HEK293 (cell line): ENCODE measurements at regions not wholly inside any gene's neighbourhood (a gene's known extent, or its start where the extent isn't known, plus 50 kb on each side); places are given as distances from the start of the nearest gene placed in this dataset.

Experiments
- CTCF ChIA-PET: fragments of 350-600 bp; formaldehyde crosslinking; extraction: SDS; loops from one replicate; lab custom pipeline; 2021; ENCODE audit warnings: antibody characterized with exemption; lab: Yijun Ruan, JAX
- POLR2A ChIA-PET: fragments of 300-600 bp; formaldehyde crosslinking; extraction: SDS; loops from one replicate; lab custom pipeline; 2020; ENCODE audit warnings: antibody characterized with exemption, inconsistent platforms; lab: Yijun Ruan, JAX
- H3K27ac ChIP-seq: fragments of 200-500 bp; sonication (Bioruptor generic); 2 replicates; pipeline ENCODE4 v1.5.1; 2014; ENCODE audit warnings: low read depth, low read length, control low read depth, inconsistent platforms; ENCODE audit errors: extremely low read depth
- H3K36me3 ChIP-seq, 2 experiments: fragments of 200-500 bp in 1 of 2; sonication (Bioruptor generic) in 1 of 2; 1 replicate in 1 of 2; 2 replicates in 1 of 2; pipeline ENCODE4 v1.5.1; 2014 to 2017; ENCODE audit warnings: inconsistent platforms in 2 of 2, low read length in 2 of 2; ENCODE audit not compliant: control insufficient read depth in 2 of 2, insufficient read depth in 1 of 2
- H3K4me1 ChIP-seq: fragments of 200-500 bp; sonication (Bioruptor generic); 2 replicates; pipeline ENCODE4 v1.5.1; 2014; ENCODE audit warnings: mild to moderate bottlenecking, low read length, inconsistent platforms; ENCODE audit not compliant: control insufficient read depth, insufficient read depth
- H3K4me3 ChIP-seq: 2 replicates; pipeline ENCODE4 v1.5.1; 2011; ENCODE audit warnings: low read depth, mild to moderate bottlenecking, control low read depth, low read length, moderate library complexity
- H3K9me3 ChIP-seq: fragments of 200-500 bp; sonication (Bioruptor generic); 2 replicates; pipeline ENCODE4 v1.5.1; 2014; ENCODE audit warnings: low read depth, low read length, inconsistent platforms; ENCODE audit not compliant: control insufficient read depth, insufficient read depth
- GLI2 ChIP-seq: fragments of 450-650 bp; formaldehyde crosslinking; IDR thresholded peaks from 2 replicates; pipeline ENCODE4; 2017; ENCODE audit warnings: missing biosample characterization, missing genetic modification characterization, low read depth, borderline replicate concordance
- KLF16 ChIP-seq: fragments of 450-650 bp; formaldehyde crosslinking; IDR thresholded peaks from 2 replicates; pipeline ENCODE4 v1.5.1; 2017; ENCODE audit warnings: missing biosample characterization, missing genetic modification characterization
- KLF9 ChIP-seq: fragments of 450-650 bp; formaldehyde crosslinking; IDR thresholded peaks from 2 replicates; pipeline ENCODE4 v1.5.1; 2016; ENCODE audit warnings: missing biosample characterization, missing genetic modification characterization, low read depth
- RBAK ChIP-seq: fragments of 450-650 bp; formaldehyde crosslinking; IDR thresholded peaks from 2 replicates; pipeline ENCODE4 v1.5.1; 2016; ENCODE audit warnings: missing biosample characterization, missing genetic modification characterization
- SETDB1 ChIP-seq: IDR thresholded peaks from one replicate; pipeline ENCODE4 v1.6.1; 2017; ENCODE audit warnings: mild to moderate bottlenecking, low read length, moderate library complexity, mixed read lengths; ENCODE audit not compliant: insufficient read length
- SP2 ChIP-seq: fragments of 450-650 bp; formaldehyde crosslinking; IDR thresholded peaks from 2 replicates; pipeline ENCODE4 v1.5.1; 2016; ENCODE audit warnings: missing biosample characterization, missing genetic modification characterization
- SP3 ChIP-seq: fragments of 450-650 bp; formaldehyde crosslinking; IDR thresholded peaks from 2 replicates; pipeline ENCODE4 v1.5.1; 2016; ENCODE audit warnings: missing biosample characterization, missing genetic modification characterization
- YY1 ChIP-seq: fragments of 450-650 bp; formaldehyde crosslinking; IDR thresholded peaks from 2 replicates; pipeline ENCODE4 v1.5.1; 2018; ENCODE audit warnings: missing biosample characterization, missing genetic modification characterization
- ZBTB1 ChIP-seq: fragments of 450-650 bp; formaldehyde crosslinking; IDR thresholded peaks from 2 replicates; pipeline ENCODE4 v1.5.1; 2016; ENCODE audit warnings: missing biosample characterization, missing genetic modification characterization
- ZBTB17 ChIP-seq: fragments of 450-650 bp; formaldehyde crosslinking; IDR thresholded peaks from 2 replicates; pipeline ENCODE4 v1.5.1; 2016; ENCODE audit warnings: missing biosample characterization, missing genetic modification characterization
- ZBTB48 ChIP-seq: fragments of 450-650 bp; formaldehyde crosslinking; IDR thresholded peaks from 2 replicates; pipeline ENCODE4 v1.5.1; 2016; ENCODE audit warnings: missing biosample characterization, missing genetic modification characterization
- ZFP41 ChIP-seq: fragments of 450-650 bp; formaldehyde crosslinking; IDR thresholded peaks from 2 replicates; pipeline ENCODE4 v1.5.1; 2016; ENCODE audit warnings: missing biosample characterization, missing genetic modification characterization, borderline replicate concordance
- ZNF112 ChIP-seq: fragments of 450-650 bp; formaldehyde crosslinking; IDR thresholded peaks from 2 replicates; pipeline ENCODE4 v1.5.0; 2017; ENCODE audit warnings: missing biosample characterization, missing genetic modification characterization
- ZNF138 ChIP-seq: fragments of 450-650 bp; formaldehyde crosslinking; IDR thresholded peaks from 2 replicates; pipeline ENCODE4 v1.5.1; 2016; ENCODE audit warnings: missing biosample characterization, missing genetic modification characterization, borderline replicate concordance
- ZNF140 ChIP-seq: fragments of 450-650 bp; formaldehyde crosslinking; IDR thresholded peaks from 2 replicates; pipeline ENCODE4 v1.5.1; 2016; ENCODE audit warnings: missing biosample characterization, missing genetic modification characterization
- ZNF157 ChIP-seq: fragments of 450-650 bp; formaldehyde crosslinking; IDR thresholded peaks from 2 replicates; pipeline ENCODE4 v1.5.1; 2016; ENCODE audit warnings: missing biosample characterization, missing genetic modification characterization
- ZNF18 ChIP-seq: fragments of 450-650 bp; formaldehyde crosslinking; IDR thresholded peaks from 2 replicates; pipeline ENCODE4 v1.5.1; 2016; ENCODE audit warnings: missing biosample characterization, missing genetic modification characterization
- ZNF202 ChIP-seq: fragments of 450-650 bp; formaldehyde crosslinking; IDR thresholded peaks from 2 replicates; pipeline ENCODE4 v1.5.1; 2016; ENCODE audit warnings: missing biosample characterization, missing genetic modification characterization, borderline replicate concordance
- ZNF239 ChIP-seq: fragments of 450-650 bp; formaldehyde crosslinking; IDR thresholded peaks from 2 replicates; pipeline ENCODE4 v1.5.1; 2016; ENCODE audit warnings: missing biosample characterization, missing genetic modification characterization
- ZNF24 ChIP-seq: fragments of 450-650 bp; formaldehyde crosslinking; IDR thresholded peaks from 2 replicates; pipeline ENCODE4 v1.5.1; 2016; ENCODE audit warnings: missing biosample characterization, missing genetic modification characterization
- ZNF266 ChIP-seq: fragments of 450-650 bp; formaldehyde crosslinking; IDR thresholded peaks from 2 replicates; pipeline ENCODE4 v1.5.1; 2016; ENCODE audit warnings: missing biosample characterization, missing genetic modification characterization, low read depth
- ZNF324 ChIP-seq: fragments of 450-650 bp; formaldehyde crosslinking; IDR thresholded peaks from 2 replicates; pipeline ENCODE4 v1.5.1; 2016; ENCODE audit warnings: missing biosample characterization, missing genetic modification characterization
- ZNF335 ChIP-seq: fragments of 450-650 bp; formaldehyde crosslinking; conservative IDR thresholded peaks from 2 replicates; pipeline ENCODE4 v1.5.1; 2016; ENCODE audit warnings: missing biosample characterization, missing genetic modification characterization
- ZNF394 ChIP-seq: fragments of 450-650 bp; formaldehyde crosslinking; IDR thresholded peaks from 2 replicates; pipeline ENCODE4 v1.5.1; 2016; ENCODE audit warnings: missing biosample characterization, missing genetic modification characterization, mild to moderate bottlenecking, moderate library complexity, borderline replicate concordance
- ZNF513 ChIP-seq: fragments of 450-650 bp; IDR thresholded peaks from 2 replicates; pipeline ENCODE4 v1.5.1; 2018; ENCODE audit warnings: missing biosample characterization, missing genetic modification characterization
- ZNF544 ChIP-seq: fragments of 450-650 bp; formaldehyde crosslinking; IDR thresholded peaks from 2 replicates; pipeline ENCODE4 v1.5.0; 2017; ENCODE audit warnings: missing biosample characterization, missing genetic modification characterization
- ZNF548 ChIP-seq: fragments of 450-650 bp; formaldehyde crosslinking; IDR thresholded peaks from 2 replicates; pipeline ENCODE4 v1.5.1; 2016; ENCODE audit warnings: missing biosample characterization, missing genetic modification characterization
- ZNF747 ChIP-seq: fragments of 450-650 bp; formaldehyde crosslinking; IDR thresholded peaks from 2 replicates; pipeline ENCODE4 v1.5.1; 2016; ENCODE audit warnings: missing biosample characterization, missing genetic modification characterization
- TF ChIP-seq, protein P1 (sequence below): fragments of 450-650 bp; formaldehyde crosslinking; IDR thresholded peaks from 2 replicates; pipeline ENCODE4 v1.5.1; 2016; ENCODE audit warnings: missing biosample characterization, missing genetic modification characterization

GRCh38 chr6:148027201-148027600 lies 315.4 kb upstream of the SASH1 start (continued):
- TF ChIP-seq ZNF335, result no peak

DNA sequence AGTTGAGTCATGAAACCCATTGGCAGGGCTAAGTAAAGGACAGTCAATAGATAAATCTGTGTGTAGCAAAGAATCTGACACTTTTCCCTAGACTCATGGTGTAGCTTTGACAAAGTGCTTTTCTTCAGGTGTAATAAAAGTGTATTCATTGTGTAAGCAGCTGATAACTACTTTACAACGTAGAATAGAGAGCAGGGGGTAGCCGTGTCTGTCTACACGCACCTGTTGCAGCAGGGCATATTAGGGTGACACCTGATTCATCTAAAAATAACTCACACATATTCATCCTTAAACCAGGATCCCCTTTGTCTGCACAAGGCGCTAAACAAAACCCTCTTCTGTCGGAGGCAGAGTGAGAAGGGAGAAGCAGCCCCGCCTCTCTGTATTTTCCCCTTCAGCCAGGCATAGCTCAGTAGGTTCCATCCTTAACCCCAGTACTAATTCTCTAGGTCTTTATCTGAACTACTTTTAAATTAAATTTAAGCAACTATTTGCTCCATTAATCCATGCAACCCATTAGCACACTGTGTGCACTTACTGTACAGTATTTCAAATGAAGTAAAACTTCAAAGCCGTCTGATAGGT lies 306.7 kb upstream of the SASH1 start:
- no peaks in the 10 kb centered on the region for H3K36me3 ChIP-seq
- POLR2A ChIA-PET, result no interaction called here
- no peaks in the 10 kb centered on the region for H3K4me1 ChIP-seq
- TF ChIP-seq SP2 (tag by site-specific recombination), result no peak
- TF ChIP-seq ZNF138 (tag by site-specific recombination), result no peak
- TF ChIP-seq ZNF202 (tag by site-specific recombination), result no peak
- TF ChIP-seq RBAK (tag by site-specific recombination), result no peak
- no peak overlapping the region for H3K27ac ChIP-seq
- CTCF ChIA-PET, result no interaction called here
- no peak overlapping the region for H3K4me3 ChIP-seq
- H3K9me3 ChIP-seq, result no peaks in the 10 kb centered on the region

DNA sequence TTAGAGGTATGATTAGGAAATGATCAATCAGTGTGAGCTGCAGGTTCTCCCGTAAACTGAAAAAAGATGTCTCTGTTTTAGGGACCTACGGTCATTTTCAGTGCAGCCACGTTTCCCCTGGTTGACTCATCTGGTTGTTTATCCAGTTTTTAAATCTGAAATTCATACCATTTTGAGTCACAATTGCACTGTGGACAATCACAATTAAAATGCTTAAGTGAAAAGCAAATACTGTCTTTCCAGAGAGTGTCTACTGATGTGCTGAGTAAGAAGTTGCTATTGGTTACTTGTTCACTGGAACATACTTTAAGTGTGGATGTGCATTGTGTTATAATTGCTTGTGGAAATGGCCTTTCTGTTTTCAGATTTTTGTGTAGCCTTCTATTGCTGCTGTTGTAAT lies 305.1 kb upstream of the SASH1 start:
- ChIA-PET CTCF (no interaction called here), POLR2A (no interaction called here)
- Histone ChIP-seq H3K36me3 (no peaks in the 10 kb centered on the region), H3K4me1 (no peaks in the 10 kb centered on the region), H3K9me3 (no peaks in the 10 kb centered on the region), H3K27ac (no peak overlapping the region), H3K4me3 (no peak overlapping the region)
- no peak for TF ChIP-seq ZNF513 (tag by site-specific recombination)
- no peak for TF ChIP-seq GLI2 (tag by site-specific recombination)
- TF ChIP-seq, protein P1, sequence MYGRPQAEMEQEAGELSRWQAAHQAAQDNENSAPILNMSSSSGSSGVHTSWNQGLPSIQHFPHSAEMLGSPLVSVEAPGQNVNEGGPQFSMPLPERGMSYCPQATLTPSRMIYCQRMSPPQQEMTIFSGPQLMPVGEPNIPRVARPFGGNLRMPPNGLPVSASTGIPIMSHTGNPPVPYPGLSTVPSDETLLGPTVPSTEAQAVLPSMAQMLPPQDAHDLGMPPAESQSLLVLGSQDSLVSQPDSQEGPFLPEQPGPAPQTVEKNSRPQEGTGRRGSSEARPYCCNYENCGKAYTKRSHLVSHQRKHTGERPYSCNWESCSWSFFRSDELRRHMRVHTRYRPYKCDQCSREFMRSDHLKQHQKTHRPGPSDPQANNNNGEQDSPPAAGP, result no peak
- TF ChIP-seq ZNF112 (tag by site-specific recombination), result no peak
- no peak for TF ChIP-seq ZNF266
- no peak for TF ChIP-seq ZNF747
- no peak for TF ChIP-seq ZNF548 (tag by site-specific recombination)
- TF ChIP-seq ZNF202 (tag by site-specific recombination), result no peak
- no peak for TF ChIP-seq KLF16
- TF ChIP-seq ZBTB1 (tag by site-specific recombination), result no peak
- TF ChIP-seq ZNF24 (tag by site-specific recombination), result no peak
- TF ChIP-seq ZBTB17, result no peak
- TF ChIP-seq ZNF239 (tag by site-specific recombination), result no peak

- no peak for TF ChIP-seq KLF9 (tag by site-specific recombination)
- TF ChIP-seq ZNF157 (tag by site-specific recombination), result no peak
- TF ChIP-seq YY1 (tag by site-specific recombination), result no peak
- TF ChIP-seq ZNF324 (tag by site-specific recombination), result no peak
- TF ChIP-seq ZNF18 (tag by site-specific recombination), result no peak
- no peak for TF ChIP-seq ZFP41
- TF ChIP-seq ZNF544 (tag by site-specific recombination), result no peak
- no peak for TF ChIP-seq SP3
- TF ChIP-seq ZBTB48 (tag by site-specific recombination), result no peak
- no peak for TF ChIP-seq ZNF394 (tag by site-specific recombination)
- TF ChIP-seq ZNF140 (tag by site-specific recombination), result no peak
- no peak for TF ChIP-seq SETDB1
- no peaks in the 10 kb centered on the region for H3K4me1 ChIP-seq
- H3K27ac ChIP-seq, result no peak overlapping the region
- POLR2A ChIA-PET, result no interaction called here
- no peaks in the 10 kb centered on the region for H3K36me3 ChIP-seq
- H3K9me3 ChIP-seq, result no peaks in the 10 kb centered on the region
- H3K4me3 ChIP-seq, result no peak overlapping the region
- CTCF ChIA-PET, result interaction anchor here (1.1 to 1.3 kb wide), 2 partner anchors 136 to 535 kb away, joined by 3 to 4 read pairs; no protein-coding TSS in a partner anchor
Observed at GRCh38 chr6:148041546-148041945, 301.1 kb upstream of the SASH1 start.
